PC-3 (cell line): ENCODE measurements at regions not wholly inside any gene's neighbourhood (a gene's known extent, or its start where the extent isn't known, plus 50 kb on each side); places are given as distances from the start of the nearest gene placed in this dataset.

ENCODE experiments used
- CTCF ChIP-seq: fragments of 300-600 bp; sonication (generic); conservative IDR thresholded peaks from 2 replicates; pipeline ENCODE4 v1.5.1; 2017; ENCODE audit warnings: antibody characterized with exemption, low read depth, mild to moderate bottlenecking, low read length
- EZH2 ChIP-seq: fragments of 300-600 bp; sonication (generic); IDR thresholded peaks from one replicate; pipeline ENCODE4 v1.6.1; 2017; ENCODE audit warnings: antibody characterized with exemption, mild to moderate bottlenecking, low read length; ENCODE audit not compliant: unreplicated experiment
- EZH2phosphoT487 ChIP-seq: fragments of 300-600 bp; sonication (generic); IDR thresholded peaks from 2 replicates; pipeline ENCODE4 v1.6.1; 2018; ENCODE audit warnings: mild to moderate bottlenecking, antibody characterized with exemption, low read length, borderline replicate concordance

GRCh38 chr11:43573873-43574272 is 106.7 kb upstream of the HSD17B12 start:
- TF ChIP-seq CTCF (no peak), EZH2 (no peak), EZH2phosphoT487 (no peak)
